ENCODE measurements at regions not wholly inside any gene's neighbourhood (a gene's known extent, or its start where the extent isn't known, plus 50 kb on each side); places are given as distances from the start of the nearest gene placed in this dataset.

DNA sequence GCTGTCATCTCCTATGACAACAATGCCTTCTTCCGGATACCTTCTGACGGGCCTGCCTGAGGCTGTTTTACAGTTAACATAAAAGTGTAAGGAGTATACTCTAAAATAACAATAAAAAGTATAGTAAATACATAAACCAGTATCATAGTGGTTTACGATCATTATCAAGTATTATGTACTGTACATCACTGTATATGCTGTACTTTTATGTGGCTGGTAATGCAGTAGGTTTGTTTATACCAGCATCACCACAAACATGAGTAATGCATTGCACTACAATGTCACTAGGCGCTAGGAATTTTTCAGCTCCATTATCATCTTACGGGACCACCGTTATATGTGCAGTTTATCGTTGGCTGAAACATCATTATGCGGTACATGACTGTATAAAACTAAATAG lies 76.5 kb downstream of the VEGFA start:
- Histone ChIP-seq H3K4me1 (replicated peaks in 1 of 2; ENCODE audit: control insufficient read depth in 2 of 2, insufficient read depth in 2 of 2, low read length in 2 of 2) (peaks cover 9 to 13% of the 10 kb centered on the region in 2 experiments), H3K36me3 (ENCODE audit: control insufficient read depth, insufficient read depth, low read length) (no peaks in the 10 kb centered on the region)
- no peak for DNase-seq (ENCODE audit: extremely low read depth in 1 of 4, low spot score in 3 of 4)

More for the DNA sequence above, 76.5 kb downstream of the VEGFA start:
- POLR2A ChIA-PET = interaction anchor here (0.6 to 2.2 kb wide), 8 partner anchors 10 to 466 kb away, joined by 3 to 12 read pairs (median 4); no protein-coding TSS in a partner anchor
- TF ChIP-seq, protein P1, sequence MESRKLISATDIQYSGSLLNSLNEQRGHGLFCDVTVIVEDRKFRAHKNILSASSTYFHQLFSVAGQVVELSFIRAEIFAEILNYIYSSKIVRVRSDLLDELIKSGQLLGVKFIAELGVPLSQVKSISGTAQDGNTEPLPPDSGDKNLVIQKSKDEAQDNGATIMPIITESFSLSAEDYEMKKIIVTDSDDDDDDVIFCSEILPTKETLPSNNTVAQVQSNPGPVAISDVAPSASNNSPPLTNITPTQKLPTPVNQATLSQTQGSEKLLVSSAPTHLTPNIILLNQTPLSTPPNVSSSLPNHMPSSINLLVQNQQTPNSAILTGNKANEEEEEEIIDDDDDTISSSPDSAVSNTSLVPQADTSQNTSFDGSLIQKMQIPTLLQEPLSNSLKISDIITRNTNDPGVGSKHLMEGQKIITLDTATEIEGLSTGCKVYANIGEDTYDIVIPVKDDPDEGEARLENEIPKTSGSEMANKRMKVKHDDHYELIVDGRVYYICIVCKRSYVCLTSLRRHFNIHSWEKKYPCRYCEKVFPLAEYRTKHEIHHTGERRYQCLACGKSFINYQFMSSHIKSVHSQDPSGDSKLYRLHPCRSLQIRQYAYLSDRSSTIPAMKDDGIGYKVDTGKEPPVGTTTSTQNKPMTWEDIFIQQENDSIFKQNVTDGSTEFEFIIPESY (CRISPR knock-in tag; IDR thresholded peaks at IDR 0.05) = 0 out of 2 replicates have a peak, but pooled peaks have one; percentile 26
- TF ChIP-seq KDM5B (IDR thresholded peaks at IDR 0.05; ENCODE audit: insufficient replicate concordance, low read depth, low read length) = no peak
- no peak for TF ChIP-seq HLTF (IDR thresholded peaks at IDR 0.05)
- 0 out of 2 replicates have a peak, but pooled peaks have one; percentile 40 for TF ChIP-seq ZNF277 (CRISPR knock-in tag; IDR thresholded peaks at IDR 0.05; ENCODE audit: borderline replicate concordance)
- TF ChIP-seq CBX5 (IDR thresholded peaks at IDR 0.05; ENCODE audit: borderline replicate concordance, low read depth) = no peak
- TF ChIP-seq THAP7 (CRISPR knock-in tag; IDR thresholded peaks at IDR 0.05) = no peak
- no peak for TF ChIP-seq NRF1 (conservative IDR thresholded peaks at IDR 0.05 in 1 of 2, IDR thresholded peaks at IDR 0.05 in 1 of 2)
- no peak for TF ChIP-seq CREB1 (IDR thresholded peaks at IDR 0.05)
- no peak for TF ChIP-seq CREB1 (CRISPR knock-in tag; IDR thresholded peaks at IDR 0.05)
- TF ChIP-seq ILK (tag; IDR thresholded peaks at IDR 0.05; ENCODE audit: borderline replicate concordance, low read depth) = no peak
- TF ChIP-seq, protein P2, sequence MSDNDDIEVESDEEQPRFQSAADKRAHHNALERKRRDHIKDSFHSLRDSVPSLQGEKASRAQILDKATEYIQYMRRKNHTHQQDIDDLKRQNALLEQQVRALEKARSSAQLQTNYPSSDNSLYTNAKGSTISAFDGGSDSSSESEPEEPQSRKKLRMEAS (CRISPR knock-in tag; IDR thresholded peaks at IDR 0.05) = no peak
- TF ChIP-seq, protein P3, sequence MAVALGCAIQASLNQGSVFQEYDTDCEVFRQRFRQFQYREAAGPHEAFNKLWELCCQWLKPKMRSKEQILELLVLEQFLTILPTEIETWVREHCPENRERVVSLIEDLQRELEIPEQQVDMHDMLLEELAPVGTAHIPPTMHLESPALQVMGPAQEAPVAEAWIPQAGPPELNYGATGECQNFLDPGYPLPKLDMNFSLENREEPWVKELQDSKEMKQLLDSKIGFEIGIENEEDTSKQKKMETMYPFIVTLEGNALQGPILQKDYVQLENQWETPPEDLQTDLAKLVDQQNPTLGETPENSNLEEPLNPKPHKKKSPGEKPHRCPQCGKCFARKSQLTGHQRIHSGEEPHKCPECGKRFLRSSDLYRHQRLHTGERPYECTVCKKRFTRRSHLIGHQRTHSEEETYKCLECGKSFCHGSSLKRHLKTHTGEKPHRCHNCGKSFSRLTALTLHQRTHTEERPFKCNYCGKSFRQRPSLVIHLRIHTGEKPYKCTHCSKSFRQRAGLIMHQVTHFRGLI (CRISPR knock-in tag; IDR thresholded peaks at IDR 0.05) = no peak
- TF ChIP-seq ZNF75A (CRISPR knock-in tag; IDR thresholded peaks at IDR 0.05) = no peak
- Histone ChIP-seq H3K79me2 (ENCODE audit: control insufficient read depth, insufficient read depth, low read length) (no peaks in the 10 kb centered on the region), H4K20me1 (replicated peaks; ENCODE audit: control insufficient read depth, insufficient read depth, low read length) (no peaks in the 10 kb centered on the region), H3K27me3 (ENCODE audit: control insufficient read depth in 2 of 2, insufficient read depth in 2 of 2, low read length in 2 of 2) (no peaks in the 10 kb centered on the region), H3K4me3 (no peak overlapping the region), H3K9me3 (replicated peaks; ENCODE audit: control insufficient read depth, insufficient read depth, low read depth, low read length) (no peaks in the 10 kb centered on the region), H3K9ac (ENCODE audit: insufficient read depth in 1 of 2, low read depth in 2 of 2, low read length in 2 of 2) (no peak overlapping the region), H2AFZ (ENCODE audit: low read depth, low read length) (no peak overlapping the region), H3K9me1 (ENCODE audit: control insufficient read depth, insufficient read depth, low read length) (no peaks in the 10 kb centered on the region), H3K4me2 (ENCODE audit: insufficient read depth, low read length) (no peak overlapping the region), H3K27ac (ENCODE audit: extremely low read depth, low read depth, low read length) (no peak overlapping the region)
- CTCF ChIA-PET (ENCODE audit: low intra/inter-chr PET ratio) = no interaction called here
- ATAC-seq = no peak
- intact Hi-C loops (cut with micrococcal nuclease) = no loop called here
- in situ Hi-C loops (cut with MboI) = no loop called here
- 61% methylated on average over 8 of the region's 8 CpGs for WGBS (ENCODE audit: insufficient coverage, low coverage, missing lambda C conversion rate)
- FAIRE-seq = no peak
- no TSS peak for BruUV-seq (replicated peaks)

All from K562 (cell line).